Adrenal gland (tissue), 9 donors: ENCODE measurements at regions not wholly inside any gene's neighbourhood (a gene's known extent, or its start where the extent isn't known, plus 50 kb on each side); places are given as distances from the start of the nearest gene placed in this dataset.

Experiments
- DNase-seq, 7 donors: peaks; one replicate each; pipeline ENCODE4 v3.0.0-alpha.2; 2019 to 2020
- H3K27ac ChIP-seq, 5 donors: fragments of 200-600 bp; sonication (generic) in 4 of 5; 1 replicate in 3 of 5; 2 replicates in 2 of 5; pipeline versions ENCODE4 v1.5.1 to v1.8.0; 2016 to 2020; ENCODE audit warnings: mild to moderate bottlenecking in 1 of 5
- H3K27me3 ChIP-seq: fragments of 200-600 bp; 2 replicates; pipeline ENCODE4 v1.8.0; 2021
- H3K36me3 ChIP-seq, 2 donors: fragments of 200-600 bp; replicated peaks in 1 of 2; 1 replicate in 1 of 2; 2 replicates in 1 of 2; pipeline versions ENCODE4 v1.5.1 to v1.8.0; 2018 to 2022
- H3K4me1 ChIP-seq, 2 donors: fragments of 200-600 bp; replicated peaks in 1 of 2; 1 replicate in 1 of 2; 2 replicates in 1 of 2; pipeline versions ENCODE4 v1.5.1 to v1.8.0; 2018 to 2021
- H3K4me3 ChIP-seq, 4 donors: fragments of 200-600 bp; sonication (generic) in 3 of 4; one replicate each; pipeline ENCODE4 v1.5.1; 2016 to 2018
- H3K9me3 ChIP-seq, 3 donors: fragments of 200-600 bp; sonication (generic) in 1 of 3; replicated peaks in 1 of 3; 1 replicate in 2 of 3; 2 replicates in 1 of 3; pipeline versions ENCODE4 v1.5.1 to v1.8.0; 2016 to 2021
- POLR2A ChIP-seq, 2 donors: fragments of 450-650 bp; IDR thresholded peaks; one replicate each; pipeline ENCODE4 v1.6.1; 2017; ENCODE audit warnings: antibody characterized with exemption in 2 of 2, mild to moderate bottlenecking in 2 of 2, moderate library complexity in 1 of 2
- WGBS, 4 donors: extraction: QIAGEN DNeasy Blood & Tissue Kit in 2 of 4; methylation state at CpG; one replicate each; pipeline versions ENCODE4 v1.1.5 to v1.1.7; 2013 to 2017; 5-methylcytosine and 5-hydroxymethylcytosine counted together
- intact Hi-C, 2 donors: fragments of 100-400 bp; cut with DNase I; formaldehyde crosslinking; loops; one replicate each; pipeline versions ENCODE4 v1.14.1 to v1.15.0; 2022 to 2023
- TF ChIP-seq, protein P1 (sequence below), 6 experiments: fragments of 450-650 bp in 4 of 6; fragments of 200-600 bp in 2 of 6; sonication (generic) in 1 of 6; IDR thresholded peaks; 1 replicate in 5 of 6; 2 replicates in 1 of 6; pipeline versions ENCODE4 v1.5.1 to v1.8.0; 2016 to 2021; ENCODE audit warnings: antibody characterized with exemption in 6 of 6, mild to moderate bottlenecking in 2 of 6, moderate library complexity in 1 of 6
- donor health status: healthy with polysubstance abuse.
- donor health status: Bipolar disorder and iron deficiency.
- donor health status: DM: yes; HTN: yes; CAD: no.
- donor health status: DM: no; HTN: no; CAD: no.
- donor health status: DM: no; HTN: no; CAD: no.

DNA sequence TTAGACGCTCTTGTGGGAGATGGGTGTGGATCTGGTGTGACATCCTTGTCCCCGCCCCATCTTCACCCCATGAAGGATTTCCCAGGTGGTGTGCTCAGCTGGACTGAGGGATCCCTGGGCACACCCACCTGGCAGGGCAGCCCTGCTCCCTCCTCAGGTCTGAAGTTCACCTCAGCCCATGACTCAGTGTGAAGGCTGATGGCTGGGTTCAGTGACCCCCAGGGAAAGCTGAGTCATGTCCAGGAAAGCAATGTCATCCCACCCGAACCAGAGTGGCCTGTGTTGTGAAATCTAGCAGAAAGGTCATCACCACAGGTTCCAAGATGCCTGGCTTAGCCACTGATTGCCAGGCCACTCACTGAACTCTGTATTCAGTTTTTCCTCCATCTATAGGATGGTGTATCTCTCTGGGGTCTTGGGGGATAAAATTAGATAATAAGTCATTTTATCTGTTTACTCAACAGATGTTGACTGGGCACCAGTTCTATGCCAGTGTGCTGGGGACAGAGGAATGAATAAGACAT lies 97.7 kb upstream of the JUN start:
- intact Hi-C loops: no loop called here
- DNase-seq: peak; percentile 62 to 91 (median 85)
- Histone ChIP-seq H3K4me1 (peaks cover 22 to 48% of the 10 kb centered on the region in 2 donors), H3K27ac (peak overlapping the region in 2 of 5 donors; percentile 80 to 90), H3K9me3 (no peaks in the 10 kb centered on the region), H3K36me3 (no peaks in the 10 kb centered on the region), H3K27me3 (no peaks in the 10 kb centered on the region), H3K4me3 (no peak overlapping the region)
- TF ChIP-seq, protein P1, sequence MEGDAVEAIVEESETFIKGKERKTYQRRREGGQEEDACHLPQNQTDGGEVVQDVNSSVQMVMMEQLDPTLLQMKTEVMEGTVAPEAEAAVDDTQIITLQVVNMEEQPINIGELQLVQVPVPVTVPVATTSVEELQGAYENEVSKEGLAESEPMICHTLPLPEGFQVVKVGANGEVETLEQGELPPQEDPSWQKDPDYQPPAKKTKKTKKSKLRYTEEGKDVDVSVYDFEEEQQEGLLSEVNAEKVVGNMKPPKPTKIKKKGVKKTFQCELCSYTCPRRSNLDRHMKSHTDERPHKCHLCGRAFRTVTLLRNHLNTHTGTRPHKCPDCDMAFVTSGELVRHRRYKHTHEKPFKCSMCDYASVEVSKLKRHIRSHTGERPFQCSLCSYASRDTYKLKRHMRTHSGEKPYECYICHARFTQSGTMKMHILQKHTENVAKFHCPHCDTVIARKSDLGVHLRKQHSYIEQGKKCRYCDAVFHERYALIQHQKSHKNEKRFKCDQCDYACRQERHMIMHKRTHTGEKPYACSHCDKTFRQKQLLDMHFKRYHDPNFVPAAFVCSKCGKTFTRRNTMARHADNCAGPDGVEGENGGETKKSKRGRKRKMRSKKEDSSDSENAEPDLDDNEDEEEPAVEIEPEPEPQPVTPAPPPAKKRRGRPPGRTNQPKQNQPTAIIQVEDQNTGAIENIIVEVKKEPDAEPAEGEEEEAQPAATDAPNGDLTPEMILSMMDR (IDR thresholded peaks at IDR 0.05): no peak
- no peak for TF ChIP-seq POLR2A (IDR thresholded peaks at IDR 0.05)
- WGBS, 4 donors: 20 to 66% (median 62%) methylated on average over 2 to 3 of the region's 3 CpGs; no CpG with 5 or more reads in 1 of the 4 donors

DNA sequence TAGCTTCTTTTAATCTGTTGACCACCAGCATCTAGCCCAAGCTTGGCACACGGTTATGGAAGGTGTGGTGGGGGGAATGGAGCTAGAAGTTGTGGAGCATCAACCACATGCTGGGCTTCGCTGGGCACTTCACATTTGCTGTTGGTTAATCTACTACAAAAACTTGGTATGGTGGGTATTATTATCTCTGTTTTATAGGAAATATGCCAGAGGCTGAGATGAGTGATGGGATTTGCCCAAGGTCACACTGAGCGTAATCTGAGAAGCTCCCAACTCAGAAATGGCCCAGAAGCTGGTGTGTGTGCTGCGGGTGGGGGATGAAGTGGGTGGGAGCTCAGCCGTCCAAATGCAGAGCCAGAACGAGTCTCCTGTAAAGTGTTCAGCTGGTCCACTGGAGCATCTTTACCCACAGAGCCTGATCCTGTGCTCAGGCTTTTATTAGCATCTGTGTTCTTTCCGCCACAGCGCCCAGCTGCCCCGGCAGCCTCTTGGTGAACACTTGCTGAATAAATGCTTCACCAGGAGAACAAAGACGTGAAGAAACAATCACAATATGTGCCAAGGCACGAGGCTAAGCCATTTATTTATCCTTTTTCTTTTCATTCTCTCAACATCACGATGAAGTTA lies 98.6 kb upstream of the JUN start:
- intact Hi-C loops: no loop called here
- Histone ChIP-seq H3K27ac (peak overlapping the region; percentile 40 to 90 (median 82)), H3K27me3 (no peaks in the 10 kb centered on the region), H3K4me1 (peaks cover 25 to 48% of the 10 kb centered on the region in 2 donors), H3K4me3 (no peak overlapping the region), H3K9me3 (no peaks in the 10 kb centered on the region), H3K36me3 (no peaks in the 10 kb centered on the region)
- TF ChIP-seq POLR2A (IDR thresholded peaks at IDR 0.05): no peak
- TF ChIP-seq, protein P1 (IDR thresholded peaks at IDR 0.05): no peak
- peak in 2 of 7 donors; percentile 34 to 39 for DNase-seq
- 71 to 75% (median 72%) methylated on average over 12 of the region's 12 CpGs for WGBS, 4 donors

DNA sequence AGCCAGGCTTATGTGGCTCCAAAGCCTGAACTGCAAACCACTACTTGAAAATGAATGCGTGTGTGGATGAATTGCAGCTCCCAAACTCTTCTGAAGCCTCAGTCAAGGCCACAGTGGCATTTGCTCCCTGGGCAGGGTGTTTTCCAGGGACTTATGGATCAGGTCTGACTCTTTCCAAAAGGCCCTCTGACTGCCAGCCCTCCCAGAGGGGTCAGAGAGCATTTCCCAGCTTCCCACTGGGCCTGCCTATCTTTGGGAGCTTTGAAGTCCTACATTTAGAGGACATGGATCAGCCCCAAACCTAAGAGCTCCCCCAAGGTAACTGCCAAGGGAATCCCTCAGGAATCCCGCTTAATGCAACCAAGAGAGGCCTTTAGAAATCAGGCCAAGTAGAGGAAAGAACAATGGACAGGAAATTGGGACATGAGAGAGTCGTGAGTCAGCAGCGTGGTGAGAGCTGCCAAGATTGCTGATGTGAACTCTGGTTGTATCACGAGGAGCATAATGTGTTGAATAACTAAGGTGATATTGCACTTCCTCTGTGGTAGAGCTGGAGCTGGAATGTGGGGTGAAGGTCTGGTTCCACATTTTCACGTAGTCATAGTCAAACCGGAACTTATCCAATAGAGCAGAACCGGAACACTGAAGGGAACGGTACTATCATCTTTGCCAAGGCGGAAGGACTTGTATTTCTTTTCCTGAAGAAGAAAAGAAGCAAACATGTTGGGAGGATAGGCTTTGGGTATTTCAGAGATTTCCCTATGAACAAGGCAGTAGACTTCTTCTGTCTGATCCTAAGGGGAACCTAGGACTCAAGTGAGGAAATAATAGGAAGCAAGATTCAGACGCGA lies 99.4 kb upstream of the JUN start:
- TF ChIP-seq, protein P1 (IDR thresholded peaks at IDR 0.05): no peak
- TF ChIP-seq POLR2A (IDR thresholded peaks at IDR 0.05): peak in 1 of 2 donors; percentile 12
- WGBS, 4 donors: 36 to 41% (median 38%) methylated on average over 12 of the region's 12 CpGs
- H3K4me3 ChIP-seq: no peak overlapping the region
- H3K4me1 ChIP-seq: peaks cover 25 to 48% of the 10 kb centered on the region in 2 donors
- peak; percentile 78 to 96 (median 90) for DNase-seq
- H3K27ac ChIP-seq: peak overlapping the region; percentile 40 to 90 (median 82)
- H3K9me3 ChIP-seq: no peaks in the 10 kb centered on the region
- intact Hi-C loops: no loop called here
- no peaks in the 10 kb centered on the region for H3K27me3 ChIP-seq
- H3K36me3 ChIP-seq: no peaks in the 10 kb centered on the region

DNA sequence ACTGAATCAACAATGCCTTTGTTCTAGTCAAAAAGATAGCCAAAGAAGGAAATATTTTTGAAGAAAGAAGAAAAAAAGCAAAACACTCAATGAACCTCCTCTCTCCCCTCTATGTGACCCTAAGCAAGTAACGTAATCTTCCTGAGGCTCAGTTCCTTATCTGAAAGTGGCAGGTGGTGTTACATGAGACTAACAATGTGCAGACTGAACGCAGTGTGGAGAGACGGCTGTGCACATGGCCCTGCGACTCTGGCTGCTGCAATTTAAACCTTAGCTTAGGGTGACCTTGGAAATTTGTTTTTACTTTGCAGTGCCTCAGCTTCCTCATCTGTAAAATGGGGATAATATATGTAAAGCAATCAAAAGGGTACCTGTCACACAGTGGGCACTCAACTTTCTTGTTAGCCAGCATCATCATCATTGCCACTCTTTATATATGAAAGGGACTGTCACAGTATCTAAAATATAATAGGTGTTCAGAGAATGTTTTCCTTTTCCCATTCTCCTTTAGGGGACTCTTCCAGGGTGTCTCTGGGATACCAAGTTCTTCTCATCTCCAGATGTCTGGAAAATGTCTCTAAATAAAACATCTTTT lies 100.1 kb upstream of the JUN start:
- Histone ChIP-seq H3K27ac (peak overlapping the region; percentile 15 to 90 (median 80)), H3K27me3 (no peaks in the 10 kb centered on the region), H3K9me3 (no peaks in the 10 kb centered on the region), H3K4me1 (peaks cover 25 to 49% of the 10 kb centered on the region in 2 donors), H3K4me3 (no peak overlapping the region), H3K36me3 (no peaks in the 10 kb centered on the region)
- TF ChIP-seq, protein P1 (IDR thresholded peaks at IDR 0.05): no peak
- TF ChIP-seq POLR2A (IDR thresholded peaks at IDR 0.05): no peak
- 45 to 73% (median 60%) methylated on average over 4 of the region's 4 CpGs for WGBS, 4 donors
- intact Hi-C loops: no loop called here
- no peak for DNase-seq
